ENCODE measurements at regions not wholly inside any gene's neighbourhood (a gene's known extent, or its start where the extent isn't known, plus 50 kb on each side); places are given as distances from the start of the nearest gene placed in this dataset.

GRCh38 chr20:58109126-58109880, 119.2 kb downstream of the ANKRD60 start:
- DNase-seq: no peak

DNA sequence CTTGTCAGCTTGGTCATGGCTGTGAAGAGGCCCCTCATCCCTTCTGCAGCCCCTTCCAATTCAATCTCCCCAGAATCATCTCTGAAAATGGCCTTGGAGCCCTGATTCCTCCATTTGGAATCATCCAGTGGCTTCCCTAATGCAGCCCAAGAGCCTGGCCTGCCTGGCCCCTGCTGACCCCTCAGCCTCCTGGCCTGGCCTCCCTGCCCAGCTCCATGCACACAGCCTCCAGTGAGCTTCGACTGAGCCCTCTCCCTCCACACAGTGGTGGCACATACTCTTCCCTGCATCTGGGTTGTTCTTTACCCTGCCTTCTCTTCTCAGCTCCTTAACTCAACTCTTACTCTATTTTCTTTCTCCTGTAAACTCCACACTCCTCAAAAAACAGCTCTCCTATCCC, 120.9 kb downstream of the ANKRD60 start:
- DNase-seq: no peak

DNA sequence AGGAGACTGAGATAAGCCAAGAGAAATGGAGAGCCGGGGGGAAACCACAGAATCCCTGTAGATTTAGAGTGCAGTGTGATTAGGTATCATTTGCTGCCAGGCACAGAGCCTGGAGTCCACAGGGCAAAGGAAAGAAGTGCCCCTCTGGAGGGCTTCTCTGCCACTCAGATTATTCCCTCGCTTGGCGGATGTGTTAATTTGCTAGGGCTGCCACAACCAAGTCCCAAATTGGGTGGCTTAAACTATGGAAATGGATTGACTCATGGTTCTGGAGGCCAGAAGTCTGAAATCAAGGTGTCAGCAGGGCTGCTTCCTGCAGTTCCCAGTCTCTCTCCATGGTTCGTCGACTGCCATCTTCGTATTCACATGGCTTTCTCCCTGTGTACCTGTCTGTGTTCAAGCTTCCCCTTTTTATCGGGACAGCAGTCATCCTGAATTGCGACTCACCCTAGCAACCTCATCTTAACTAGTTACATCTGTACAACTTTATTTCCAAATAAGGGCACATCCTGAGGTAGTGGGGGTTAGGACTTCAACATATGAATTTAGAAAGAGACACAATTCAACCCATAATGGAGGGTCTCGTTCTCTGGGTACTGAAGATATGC, 122.2 kb downstream of the ANKRD60 start:
- DNase-seq: no peak

DNA sequence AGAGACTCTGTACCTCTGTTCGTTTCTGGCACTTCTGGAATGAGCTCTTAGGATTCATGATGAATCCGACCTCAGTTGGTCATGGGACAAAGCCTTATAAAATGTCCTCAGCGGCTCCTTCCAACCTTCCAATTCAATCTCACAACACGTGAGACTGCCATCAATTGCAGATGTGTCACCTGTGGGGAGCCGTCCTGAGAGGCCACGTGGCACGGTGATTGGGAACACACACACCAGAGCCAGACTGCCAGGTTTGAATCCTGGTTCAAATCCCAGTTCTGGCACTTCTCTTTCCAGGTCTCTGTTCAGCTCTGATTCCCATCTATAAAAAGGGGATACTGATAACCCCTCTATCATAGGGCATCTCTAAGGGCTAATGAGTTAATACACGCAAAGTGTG, 124.5 kb downstream of the ANKRD60 start:
- DNase-seq: no peak

- DNase-seq: no peak
Measured at GRCh38 chr20:58103517-58103904, 124.9 kb downstream of the ANKRD60 start.

GRCh38 chr20:58102744-58103516, 125.5 kb downstream of the ANKRD60 start:
- DNase-seq: no peak

DNA sequence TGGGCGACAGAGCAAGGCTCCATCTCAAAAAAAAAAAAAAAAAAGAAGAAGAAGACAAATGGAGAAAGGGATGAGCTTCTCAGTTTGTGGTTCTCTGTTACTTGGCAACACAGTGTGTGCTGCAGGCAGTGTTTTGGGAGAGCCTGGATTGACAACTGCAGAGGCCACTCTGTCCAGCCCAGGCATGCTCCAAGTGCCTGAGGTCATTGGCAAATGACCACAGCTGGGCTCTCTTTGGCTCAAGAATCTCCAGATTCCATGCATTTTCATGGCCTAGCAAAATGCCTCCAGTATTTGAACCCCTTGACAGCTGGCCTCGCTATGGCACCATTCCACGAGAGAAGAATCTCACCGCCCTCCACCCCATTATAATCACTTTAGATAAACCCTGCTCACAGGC, 126.2 kb downstream of the ANKRD60 start:
- no peak for DNase-seq

DNA sequence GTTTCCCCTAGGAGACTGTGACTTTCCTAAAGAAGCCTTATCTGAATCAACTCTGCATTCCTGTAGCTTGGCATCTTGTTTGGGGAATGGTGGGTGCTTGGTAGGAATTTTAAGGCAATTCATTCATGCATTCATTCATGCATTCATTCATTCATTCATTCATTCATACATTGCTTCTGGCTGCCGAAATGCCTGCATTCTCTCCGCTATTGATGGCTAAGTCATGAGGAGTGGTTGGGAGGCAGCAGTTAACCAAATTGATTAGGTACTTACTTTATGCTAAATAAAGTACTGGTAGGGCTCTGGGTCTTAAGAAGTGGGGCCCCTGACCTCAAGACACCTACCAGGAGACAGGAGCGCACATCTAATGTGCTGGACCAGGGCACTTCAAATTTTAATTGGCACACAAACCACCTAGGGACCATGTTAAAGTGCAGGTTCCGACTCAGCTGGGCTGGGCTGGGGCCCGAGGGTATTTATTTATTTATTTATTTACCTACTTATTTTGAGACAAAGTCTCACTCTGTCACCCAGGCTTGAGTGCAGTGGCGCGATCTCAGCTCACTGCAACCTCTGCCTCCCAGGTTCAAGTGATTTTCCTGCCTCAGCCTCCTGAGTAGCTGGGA, 127.6 kb downstream of the ANKRD60 start:
- DNase-seq: no peak

DNA sequence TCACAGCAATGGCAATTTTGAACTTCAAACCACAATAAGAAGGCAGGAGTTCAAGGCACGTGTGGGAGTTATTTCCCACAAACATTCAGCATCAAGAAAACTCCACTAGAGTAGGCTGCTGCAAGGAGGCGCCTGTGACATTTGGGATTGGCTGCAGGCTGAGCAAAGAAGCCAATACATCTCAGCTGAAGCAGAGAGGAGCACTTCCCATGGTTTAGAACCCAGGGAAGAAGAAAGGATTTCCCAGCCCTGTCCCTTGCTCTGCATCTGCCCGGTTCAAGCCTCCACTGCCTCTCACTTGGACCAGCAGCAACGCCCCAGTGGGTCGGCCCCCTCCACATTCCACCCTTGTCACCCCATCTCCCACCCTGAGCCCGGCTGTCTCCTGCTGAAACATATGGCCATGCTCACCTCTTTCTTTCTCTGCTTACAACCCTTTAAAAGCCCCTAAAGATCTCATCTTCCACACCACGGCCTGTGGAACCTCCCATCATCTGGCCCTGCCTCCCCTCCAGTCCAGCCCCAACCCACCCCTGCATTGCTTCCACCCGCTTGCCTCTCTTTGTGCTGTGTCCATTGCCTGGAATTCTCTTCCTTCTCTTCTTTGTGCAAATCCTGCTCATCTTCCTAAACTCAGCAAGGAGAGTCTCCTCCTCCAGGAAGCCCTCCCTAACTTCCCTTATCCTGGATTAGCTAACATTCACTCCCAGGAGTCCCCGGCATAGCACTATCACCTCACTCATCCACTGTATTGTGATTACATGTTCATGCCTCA, 128.3 kb downstream of the ANKRD60 start:
- no peak for DNase-seq

GRCh38 chr20:58099291-58099935, 129.0 kb downstream of the ANKRD60 start:
- no peak for DNase-seq

- DNase-seq: no peak
Measured at GRCh38 chr20:58098571-58098970, 129.9 kb downstream of the ANKRD60 start.

GRCh38 chr20:58097943-58098342, 130.5 kb downstream of the ANKRD60 start:
- DNase-seq: no peak

GRCh38 chr20:58097429-58097828, 131.0 kb downstream of the ANKRD60 start:
- no peak for DNase-seq

- DNase-seq: no peak
Measured at GRCh38 chr20:58096880-58097423, 131.5 kb downstream of the ANKRD60 start.

DNA sequence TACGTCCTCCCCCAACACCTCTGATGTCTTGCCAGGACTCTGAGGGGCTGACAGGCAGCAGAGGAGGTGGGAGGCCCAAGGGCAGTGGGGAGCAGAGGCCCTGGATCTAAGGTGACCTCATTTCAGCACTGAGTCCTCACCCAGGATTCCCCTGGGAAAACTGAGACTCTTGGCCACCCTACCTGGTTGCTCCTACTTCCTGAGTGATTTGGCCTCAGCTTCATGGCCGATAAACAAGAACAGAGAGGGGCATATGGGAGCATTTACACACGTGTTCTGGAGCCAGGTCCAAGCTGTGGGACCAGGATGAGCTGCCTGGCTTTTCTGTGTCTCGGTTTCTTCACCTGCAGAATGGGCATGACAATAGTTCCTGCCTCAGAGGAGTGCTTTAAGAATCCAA, 133.8 kb downstream of the ANKRD60 start:
- no peak for DNase-seq

DNA sequence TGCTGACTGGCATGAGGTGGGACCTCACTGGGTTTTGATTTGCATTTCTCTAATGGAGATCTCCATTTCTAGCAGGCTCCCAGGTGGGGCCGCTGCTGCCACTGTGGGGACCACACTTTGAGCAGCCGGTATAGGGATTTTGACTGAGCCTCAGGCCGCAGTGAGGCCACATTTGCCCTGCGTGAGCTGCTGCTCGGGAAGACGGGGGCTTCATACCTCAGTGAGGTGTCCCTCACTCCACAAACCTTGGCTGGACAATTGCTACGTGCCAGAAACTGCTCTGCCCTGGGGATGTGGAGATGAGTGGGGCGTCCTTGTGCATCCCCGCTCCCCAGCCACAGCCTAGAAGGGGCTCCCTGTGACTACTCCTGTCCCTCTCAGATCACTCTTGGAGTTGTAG, 134.3 kb downstream of the ANKRD60 start:
- DNase-seq: no peak

DNA sequence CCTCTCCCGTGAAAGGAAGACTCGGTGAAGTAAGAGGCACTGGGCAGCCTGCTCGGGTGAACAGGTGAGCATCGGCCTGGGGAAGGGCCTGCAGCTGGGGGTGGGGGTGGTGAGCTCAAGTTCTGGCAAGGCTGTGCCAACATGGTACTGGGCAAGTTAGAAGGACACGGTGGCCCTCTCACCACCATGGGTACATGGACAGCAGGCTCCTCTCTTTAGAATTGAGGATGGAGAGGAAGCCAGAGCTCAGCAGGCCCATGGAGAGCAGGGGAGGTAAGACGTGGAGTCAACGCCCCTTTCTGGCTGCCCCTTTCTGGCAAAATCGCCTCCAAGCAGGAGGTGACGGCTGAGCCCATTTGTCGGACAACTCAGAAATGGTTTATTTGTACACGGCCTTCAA, 135.6 kb downstream of the ANKRD60 start:
- DNase-seq: no peak

- DNase-seq: no peak
Measured at GRCh38 chr20:58092353-58092752, 136.1 kb downstream of the ANKRD60 start.

GRCh38 chr20:58091810-58092209, 136.6 kb downstream of the ANKRD60 start:
- DNase-seq: no peak

- DNase-seq: no peak
Measured at GRCh38 chr20:58090161-58090560, 138.3 kb downstream of the ANKRD60 start.

- no peak for DNase-seq
Measured at GRCh38 chr20:58088625-58089024, 139.8 kb downstream of the ANKRD60 start.

GRCh38 chr20:58088105-58088504, 140.3 kb downstream of the ANKRD60 start:
- DNase-seq: no peak

Measured in CD4-positive, alpha-beta T cell treated with Interleukin-17A for 1 hour (primary cell).